ENCODE measurements at regions not wholly inside any gene's neighbourhood (a gene's known extent, or its start where the extent isn't known, plus 50 kb on each side); places are given as distances from the start of the nearest gene placed in this dataset.

- Histone ChIP-seq H3K23me2 (ENCODE audit: low read depth, low read length) (peaks cover 4% of the 10 kb centered on the region; the same call in 1 of the 2 replicates), H3K9me3 (ENCODE audit: insufficient read depth in 2 of 2, low read depth in 1 of 2, low read length in 1 of 2) (no peaks in the 10 kb centered on the region), H2BK15ac (ENCODE audit: low read length) (no peak overlapping the region), H3K79me1 (ENCODE audit: low read depth, low read length) (no peaks in the 10 kb centered on the region), H4K5ac (ENCODE audit: insufficient read length, low read depth, low read length) (no peak overlapping the region), H2BK12ac (ENCODE audit: low read depth, low read length) (no peak overlapping the region), H2AK5ac (ENCODE audit: low read depth, low read length) (no peak overlapping the region), H2BK120ac (replicated peaks; ENCODE audit: low read depth, low read length) (no peak overlapping the region), H2AFZ (ENCODE audit: low read length) (no peak overlapping the region), H3K23ac (ENCODE audit: insufficient read length) (no peak overlapping the region), H3K18ac (ENCODE audit: extremely low read depth, low read length) (no peak overlapping the region), H3K4me1 (replicated peaks in 1 of 4; ENCODE audit: control insufficient read depth in 3 of 4, insufficient read depth in 4 of 4, low read length in 3 of 4) (peaks cover 0 to 12% (median 9%) of the 10 kb centered on the region in 4 experiments; a peak in 6 of 7 replicates), H3K9ac (replicated peaks in 1 of 4; ENCODE audit: extremely low read depth in 1 of 4, low read depth in 3 of 4, low read length in 3 of 4) (no peak overlapping the region), H4K20me1 (replicated peaks in 1 of 2; ENCODE audit: control insufficient read depth in 1 of 2, insufficient read depth in 2 of 2, low read length in 2 of 2) (no peaks in the 10 kb centered on the region), H3K14ac (ENCODE audit: insufficient read length) (no peak overlapping the region), H3K56ac (replicated peaks; ENCODE audit: insufficient read length, low read depth, low read length) (no peak overlapping the region), H3K27me3 (replicated peaks in 1 of 4; ENCODE audit: control insufficient read depth in 3 of 4, extremely low read depth in 1 of 4, insufficient read depth in 3 of 4, low read length in 3 of 4) (peaks cover 10 to 48% (median 42%) of the 10 kb centered on the region in 4 experiments; a peak in 6 of 7 replicates), H4K91ac (replicated peaks; ENCODE audit: insufficient read length, low read length) (no peak overlapping the region), H3K36me3 (ENCODE audit: control insufficient read depth in 2 of 4, insufficient read depth in 4 of 4, low read length in 3 of 4) (no peaks in the 10 kb centered on the region), H3K27ac (ENCODE audit: low read depth, low read length) (no peak overlapping the region), H3K4me3 (ENCODE audit: extremely low read depth in 1 of 4, insufficient read depth in 2 of 4, low read depth in 3 of 4, low read length in 4 of 4) (no peak overlapping the region), H3K4me2 (ENCODE audit: insufficient read depth in 1 of 2, low read depth in 2 of 2, low read length in 2 of 2) (no peak overlapping the region), H4K8ac (ENCODE audit: extremely low read depth, insufficient read depth, low read length) (no peak overlapping the region), H3K79me2 (ENCODE audit: control insufficient read depth in 1 of 2, insufficient read depth in 2 of 2, low read length in 2 of 2) (no peaks in the 10 kb centered on the region), H2BK5ac (ENCODE audit: low read depth, low read length) (no peak overlapping the region), H3K4ac (replicated peaks; ENCODE audit: insufficient read length, low read depth, low read length) (no peak overlapping the region), H2BK20ac (ENCODE audit: low read length) (no peak overlapping the region)
- ChIA-PET POLR2A (ENCODE audit: partially characterized antibody) (no interaction called here), CTCF (ENCODE audit: partially characterized antibody) (interaction anchor here (1.1 to 1.6 kb wide), 2 partner anchors 27 to 285 kb away, joined by 3 to 6 read pairs; no protein-coding TSS in a partner anchor)
- 85% methylated on average over 7 of the region's 7 CpGs; no CpG with 5 or more reads in 1 of the 2 experiments for WGBS, 2 experiments (ENCODE audit: extremely low coverage in 1 of 2, insufficient coverage in 1 of 2, insufficient read length in 1 of 2, insufficient replicate concordance in 2 of 2, low coverage in 1 of 2, low lambda C conversion rate in 2 of 2, missing lambda C conversion rate in 1 of 2)
- DNase-seq (ENCODE audit: low read depth in 1 of 2, low spot score in 2 of 2) (no peak), FAIRE-seq (no peak)
- TF ChIP-seq RAD21 (IDR thresholded peaks at IDR 0.05 in 1 of 2, conservative IDR thresholded peaks at IDR 0.05 in 1 of 2; ENCODE audit: low read depth in 2 of 2, low read length in 2 of 2) (no peak), KDM5A (IDR thresholded peaks at IDR 0.05; ENCODE audit: low read length) (no peak), ATF2 (IDR thresholded peaks at IDR 0.05; ENCODE audit: low read length) (no peak), JUND (IDR thresholded peaks at IDR 0.05; ENCODE audit: low read length) (no peak), RFX5 (IDR thresholded peaks at IDR 0.05; ENCODE audit: borderline replicate concordance, low read depth, low read length) (no peak), MAFK (IDR thresholded peaks at IDR 0.05; ENCODE audit: low read depth, low read length) (no peak), NRF1 (IDR thresholded peaks at IDR 0.05; ENCODE audit: low read depth, low read length) (no peak), ZNF274 (IDR thresholded peaks at IDR 0.05; ENCODE audit: borderline replicate concordance, extremely low read depth, low read length) (no peak), BRCA1 (IDR thresholded peaks at IDR 0.05; ENCODE audit: low read depth, low read length) (no peak), SIX5 (IDR thresholded peaks at IDR 0.05; ENCODE audit: low read depth, low read length) (no peak), CHD1 (IDR thresholded peaks at IDR 0.05; ENCODE audit: low read depth, low read length) (no peak), CEBPB (IDR thresholded peaks at IDR 0.05; ENCODE audit: low read depth, low read length) (no peak), PHF8 (conservative IDR thresholded peaks at IDR 0.05; ENCODE audit: low read depth, low read length) (no peak), SP1 (IDR thresholded peaks at IDR 0.05; ENCODE audit: low read depth, low read length) (no peak)
Observed at GRCh38 chr15:93360318-93360717, 271.3 kb upstream of the RGMA start.

Measured in H1 (cell line).